Central memory CD8-positive, alpha-beta T cell (primary cell): ENCODE measurements at regions not wholly inside any gene's neighbourhood (a gene's known extent, or its start where the extent isn't known, plus 50 kb on each side); places are given as distances from the start of the nearest gene placed in this dataset.

Experiments
- ATAC-seq: fragments of 150-1000 bp; cut with Tn5 transposase; replicated peaks from 2 replicates; pipeline ENCODE4 v1.10.0; 2022; ENCODE audit warnings: mild to moderate bottlenecking, moderate FRiP score, moderate number of reproducible peaks; ENCODE audit not compliant: poor library complexity, severe bottlenecking; ENCODE audit errors: extremely low read depth
- DNase-seq, 2 donors: peaks; one replicate each; pipeline ENCODE4 v3.0.0; 2021; ENCODE audit warnings: low spot score in 2 of 2
- H3K27ac Mint-ChIP-seq: one replicate; pipeline ENCODE4 v1.8.0; 2022; ENCODE audit warnings: low read depth, mild to moderate bottlenecking, moderate library complexity, mixed read lengths
- H3K27me3 Mint-ChIP-seq: one replicate; pipeline ENCODE4 v1.8.0; 2022; ENCODE audit warnings: mixed read lengths
- H3K36me3 Mint-ChIP-seq: one replicate; pipeline ENCODE4 v1.8.0; 2022; ENCODE audit warnings: mild to moderate bottlenecking, moderate library complexity, mixed read lengths; ENCODE audit not compliant: insufficient read depth
- H3K4me1 Mint-ChIP-seq: one replicate; pipeline ENCODE4 v1.8.0; 2022; ENCODE audit warnings: mixed read lengths
- H3K4me3 Mint-ChIP-seq: one replicate; pipeline ENCODE4 v1.8.0; 2022; ENCODE audit warnings: mild to moderate bottlenecking, moderate library complexity, mixed read lengths
- H3K9me3 Mint-ChIP-seq: one replicate; pipeline ENCODE4 v1.8.0; 2022; ENCODE audit warnings: mixed read lengths

GRCh38 chr3:53975382-53975781 lies 83.7 kb upstream of the SELENOK start:
- DNase-seq (no peak), ATAC-seq (no peak)
- no peak overlapping the region for H3K4me3 Mint-ChIP-seq
- H3K27ac Mint-ChIP-seq, result no peak overlapping the region
- no peaks in the 10 kb centered on the region for H3K4me1 Mint-ChIP-seq
- H3K27me3 Mint-ChIP-seq, result peaks cover 33% of the 10 kb centered on the region
- peaks cover 35% of the 10 kb centered on the region for H3K9me3 Mint-ChIP-seq
- H3K36me3 Mint-ChIP-seq, result no peaks in the 10 kb centered on the region

- Mint-ChIP-seq H3K4me1 (no peaks in the 10 kb centered on the region), H3K36me3 (no peaks in the 10 kb centered on the region), H3K9me3 (peaks cover 39% of the 10 kb centered on the region), H3K27ac (no peak overlapping the region), H3K4me3 (no peak overlapping the region), H3K27me3 (peaks cover 22% of the 10 kb centered on the region)
- ATAC-seq (no peak), DNase-seq (no peak)
These were observed 82.7 kb upstream of the SELENOK start for GRCh38 chr3:53974324-53974723.

GRCh38 chr3:53973905-53974304 lies 82.2 kb upstream of the SELENOK start:
- no peak for ATAC-seq
- no peak overlapping the region for H3K27ac Mint-ChIP-seq
- H3K4me3 Mint-ChIP-seq, result no peak overlapping the region
- no peaks in the 10 kb centered on the region for H3K36me3 Mint-ChIP-seq
- peaks cover 39% of the 10 kb centered on the region for H3K9me3 Mint-ChIP-seq
- H3K4me1 Mint-ChIP-seq, result no peaks in the 10 kb centered on the region
- no peak for DNase-seq
- H3K27me3 Mint-ChIP-seq, result peaks cover 20% of the 10 kb centered on the region

GRCh38 chr3:53970661-53971060 lies 79.0 kb upstream of the SELENOK start:
- Mint-ChIP-seq H3K4me1 (no peaks in the 10 kb centered on the region), H3K27ac (no peak overlapping the region), H3K9me3 (peaks cover 33% of the 10 kb centered on the region), H3K4me3 (no peak overlapping the region), H3K27me3 (peaks cover 13% of the 10 kb centered on the region), H3K36me3 (no peaks in the 10 kb centered on the region)
- ATAC-seq (no peak), DNase-seq (no peak)

- ATAC-seq (no peak), DNase-seq (no peak)
- no peak overlapping the region for H3K4me3 Mint-ChIP-seq
- peaks cover 8% of the 10 kb centered on the region for H3K27me3 Mint-ChIP-seq
- H3K36me3 Mint-ChIP-seq, result no peaks in the 10 kb centered on the region
- H3K27ac Mint-ChIP-seq, result no peak overlapping the region
- peaks cover 26% of the 10 kb centered on the region for H3K9me3 Mint-ChIP-seq
- no peaks in the 10 kb centered on the region for H3K4me1 Mint-ChIP-seq
These were observed 77.4 kb upstream of the SELENOK start for GRCh38 chr3:53969086-53969485.

GRCh38 chr3:53965291-53965690 lies 73.6 kb upstream of the SELENOK start:
- no peaks in the 10 kb centered on the region for H3K36me3 Mint-ChIP-seq
- peaks cover 28% of the 10 kb centered on the region for H3K27me3 Mint-ChIP-seq
- ATAC-seq (no peak), DNase-seq (no peak)
- H3K4me3 Mint-ChIP-seq, result no peak overlapping the region
- no peak overlapping the region for H3K27ac Mint-ChIP-seq
- peaks cover 2% of the 10 kb centered on the region for H3K9me3 Mint-ChIP-seq
- no peaks in the 10 kb centered on the region for H3K4me1 Mint-ChIP-seq

GRCh38 chr3:53957831-53958230 lies 66.2 kb upstream of the SELENOK start:
- no peak overlapping the region for H3K4me3 Mint-ChIP-seq
- no peaks in the 10 kb centered on the region for H3K4me1 Mint-ChIP-seq
- H3K27me3 Mint-ChIP-seq, result peaks cover 53% of the 10 kb centered on the region
- no peak for ATAC-seq
- no peak overlapping the region for H3K27ac Mint-ChIP-seq
- DNase-seq, result no peak
- no peaks in the 10 kb centered on the region for H3K36me3 Mint-ChIP-seq
- no peaks in the 10 kb centered on the region for H3K9me3 Mint-ChIP-seq

- ATAC-seq (no peak), DNase-seq (no peak)
- Mint-ChIP-seq H3K36me3 (no peaks in the 10 kb centered on the region), H3K4me1 (no peaks in the 10 kb centered on the region), H3K9me3 (no peaks in the 10 kb centered on the region), H3K27ac (no peak overlapping the region), H3K27me3 (peaks cover 44% of the 10 kb centered on the region), H3K4me3 (no peak overlapping the region)
These were observed 64.9 kb upstream of the SELENOK start for GRCh38 chr3:53956586-53956985.

- Mint-ChIP-seq H3K4me1 (no peaks in the 10 kb centered on the region), H3K27ac (no peak overlapping the region), H3K27me3 (peaks cover 11% of the 10 kb centered on the region), H3K4me3 (no peak overlapping the region), H3K9me3 (peaks cover 11% of the 10 kb centered on the region), H3K36me3 (no peaks in the 10 kb centered on the region)
- no peak for DNase-seq
- ATAC-seq, result no peak
These were observed 57.9 kb upstream of the SELENOK start for GRCh38 chr3:53949541-53949940.

GRCh38 chr3:53948174-53948573 lies 56.5 kb upstream of the SELENOK start:
- no peak for ATAC-seq
- Mint-ChIP-seq H3K4me1 (no peaks in the 10 kb centered on the region), H3K9me3 (peaks cover 11% of the 10 kb centered on the region)

GRCh38 chr3:53944028-53944427 lies 52.4 kb upstream of the SELENOK start:
- Mint-ChIP-seq H3K4me3 (no peak overlapping the region), H3K36me3 (no peaks in the 10 kb centered on the region), H3K27ac (no peak overlapping the region), H3K27me3 (peaks cover 21% of the 10 kb centered on the region), H3K4me1 (no peaks in the 10 kb centered on the region), H3K9me3 (peaks cover 11% of the 10 kb centered on the region)
- DNase-seq (no peak), ATAC-seq (no peak)

More at GRCh38 chr3:53948174-53948573, 56.5 kb upstream of the SELENOK start:
- H3K4me3 Mint-ChIP-seq, result no peak overlapping the region
- no peaks in the 10 kb centered on the region for H3K36me3 Mint-ChIP-seq
- no peak overlapping the region for H3K27ac Mint-ChIP-seq
- peaks cover 8% of the 10 kb centered on the region for H3K27me3 Mint-ChIP-seq
- DNase-seq, result no peak

GRCh38 chr3:53941950-53942349 lies 50.3 kb upstream of the SELENOK start:
- Mint-ChIP-seq H3K9me3 (peaks cover 11% of the 10 kb centered on the region), H3K27me3 (peaks cover 42% of the 10 kb centered on the region)

More at GRCh38 chr3:53941950-53942349, 50.3 kb upstream of the SELENOK start:
- Mint-ChIP-seq H3K4me1 (no peaks in the 10 kb centered on the region), H3K27ac (no peak overlapping the region), H3K4me3 (no peak overlapping the region), H3K36me3 (no peaks in the 10 kb centered on the region)
- DNase-seq (no peak), ATAC-seq (no peak)
